Activated CD4-positive, alpha-beta T cell treated with anti-CD3 and anti-CD28 coated beads for 1 hour (primary cell): ENCODE measurements at regions not wholly inside any gene's neighbourhood (a gene's known extent, or its start where the extent isn't known, plus 50 kb on each side); places are given as distances from the start of the nearest gene placed in this dataset.

Experiments used
- DNase-seq: peaks from one replicate; pipeline ENCODE4 v3.0.0-alpha.2; 2020

GRCh38 chr11:95299078-95299679 is 68.2 kb upstream of the SESN3 start:
- no peak for DNase-seq

- DNase-seq, result no peak
Observed at GRCh38 chr11:95297680-95298452, 66.9 kb upstream of the SESN3 start.

GRCh38 chr11:95296621-95297025 is 65.6 kb upstream of the SESN3 start:
- no peak for DNase-seq

GRCh38 chr11:95296165-95296564 is 65.2 kb upstream of the SESN3 start:
- DNase-seq, result no peak

GRCh38 chr11:95295382-95296149 is 64.6 kb upstream of the SESN3 start:
- no peak for DNase-seq

GRCh38 chr11:95294701-95295100 is 63.7 kb upstream of the SESN3 start:
- DNase-seq, result no peak

- no peak for DNase-seq
Observed at GRCh38 chr11:95293116-95293515, 62.1 kb upstream of the SESN3 start.

GRCh38 chr11:95291946-95292345 is 60.9 kb upstream of the SESN3 start:
- DNase-seq, result no peak

GRCh38 chr11:95289378-95290101 is 58.5 kb upstream of the SESN3 start:
- DNase-seq, result no peak

GRCh38 chr11:95284057-95285052 is 53.4 kb upstream of the SESN3 start:
- DNase-seq, result no peak

GRCh38 chr11:95283650-95284049 is 52.6 kb upstream of the SESN3 start:
- DNase-seq, result no peak

GRCh38 chr11:95283146-95283545 is 52.1 kb upstream of the SESN3 start:
- no peak for DNase-seq

- DNase-seq, result no peak
Observed at GRCh38 chr11:95282291-95282751, 51.3 kb upstream of the SESN3 start.
